Heart left ventricle (tissue), 13 donors: ENCODE measurements at regions not wholly inside any gene's neighbourhood (a gene's known extent, or its start where the extent isn't known, plus 50 kb on each side); places are given as distances from the start of the nearest gene placed in this dataset.

ENCODE experiments used
- CTCF ChIP-seq, 12 donors: fragments of 200-600 bp; sonication (generic) in 4 of 12; IDR thresholded peaks; one replicate each; pipeline versions ENCODE4 v1.5.0 to v1.8.0; 2018 to 2022; ENCODE audit warnings: antibody characterized with exemption in 12 of 12, mild to moderate bottlenecking in 5 of 12
- POLR2A ChIP-seq, 2 donors: fragments of 450-650 bp; IDR thresholded peaks; one replicate each; pipeline ENCODE4 v1.6.1; 2017; ENCODE audit warnings: antibody characterized with exemption in 2 of 2, mild to moderate bottlenecking in 2 of 2, moderate library complexity in 2 of 2
- donor health status: ischemic (EF 13 %, LVEDD 7.1; RV severe dilation, severe dysfunction).
- donor health status: DM: no; HTN: yes; CAD: no.
- donor health status: DM: no; HTN: no; CAD: no.
- donor health status: ischemic (EF 25% LVEDD 6.9; RV normal size, moderate dysfunction).
- donor health status: ischemic (EF 25% LVEDD 5.7; RV mildly dilated, moderate dysfunction).
- donor health status: ischemic (EF 35%, LVEDD 5.7; RV mildly dilated, moderate dysfunction).
- donor health status: nonischemic (EF 11% LVEDD 7.7; RV severe dilation, severe dysfunction).
- donor health status: DM: yes; HTN: yes; CAD: no.
- donor health status: PGD.
- donor health status: ischemic (EF 29% LVEDD 5.4; RV normal size, mild dysfunction).
- donor health status: nonischemic (EF 23%, LVEDD 6.1; RV moderate dilation, normal function).

DNA sequence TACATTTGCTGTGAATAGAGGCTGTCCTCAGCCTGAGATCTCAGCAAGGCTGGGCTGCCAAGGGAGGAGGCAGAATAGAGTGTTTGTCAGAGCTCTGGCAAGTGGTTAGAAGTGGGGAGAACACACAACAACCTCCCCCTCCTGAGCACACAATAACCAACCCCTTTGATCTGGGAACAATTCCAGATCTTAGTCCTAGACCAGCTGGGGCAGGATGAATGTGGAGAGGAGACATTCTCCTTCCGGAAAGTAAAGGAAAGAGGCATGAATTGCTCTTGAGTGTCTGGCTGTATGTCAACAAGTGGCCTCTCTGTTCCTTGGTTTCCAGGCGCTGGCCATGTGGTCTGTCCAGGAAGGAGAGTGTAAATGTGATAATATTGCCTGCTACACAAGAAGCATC lies 114.9 kb upstream of the TMTC4 start:
- TF ChIP-seq CTCF (IDR thresholded peaks at IDR 0.05) (no peak), POLR2A (IDR thresholded peaks at IDR 0.05) (no peak)
